Adipocyte (in vitro differentiated cells): ENCODE measurements at regions not wholly inside any gene's neighbourhood (a gene's known extent, or its start where the extent isn't known, plus 50 kb on each side); places are given as distances from the start of the nearest gene placed in this dataset.
A peak's percentile ranks its signal among the peaks of the same experiment; 100 is the strongest.

Experiments
- DNase-seq: peaks from one replicate; pipeline ENCODE4 v3.0.0-alpha.2; 2015; ENCODE audit warnings: low read depth
- H3K27me3 ChIP-seq: replicated peaks from 2 replicates; pipeline ENCODE4 v1.7.0; 2013; ENCODE audit warnings: mild to moderate bottlenecking, low read length, moderate library complexity; ENCODE audit not compliant: control insufficient read depth, insufficient read depth
- H3K36me3 ChIP-seq: 2 replicates; pipeline ENCODE4 v1.7.0; 2013; ENCODE audit warnings: low read length, mild to moderate bottlenecking, moderate library complexity; ENCODE audit not compliant: control insufficient read depth, insufficient read depth, severe bottlenecking
- H3K4me1 ChIP-seq: 2 replicates; pipeline ENCODE4 v1.7.0; 2013; ENCODE audit warnings: mild to moderate bottlenecking, low read length, moderate library complexity; ENCODE audit not compliant: control insufficient read depth, insufficient read depth
- H3K4me3 ChIP-seq: 2 replicates; pipeline ENCODE4 v1.7.0; 2013; ENCODE audit warnings: mild to moderate bottlenecking, low read length, moderate library complexity
- H3K9ac ChIP-seq: 2 replicates; pipeline ENCODE4 v1.7.0; 2013; ENCODE audit warnings: mild to moderate bottlenecking, low read length, moderate library complexity
- H3K9me3 ChIP-seq: 2 replicates; pipeline ENCODE4 v1.7.0; 2013; ENCODE audit warnings: mild to moderate bottlenecking, low read length, moderate library complexity; ENCODE audit not compliant: control insufficient read depth

DNA sequence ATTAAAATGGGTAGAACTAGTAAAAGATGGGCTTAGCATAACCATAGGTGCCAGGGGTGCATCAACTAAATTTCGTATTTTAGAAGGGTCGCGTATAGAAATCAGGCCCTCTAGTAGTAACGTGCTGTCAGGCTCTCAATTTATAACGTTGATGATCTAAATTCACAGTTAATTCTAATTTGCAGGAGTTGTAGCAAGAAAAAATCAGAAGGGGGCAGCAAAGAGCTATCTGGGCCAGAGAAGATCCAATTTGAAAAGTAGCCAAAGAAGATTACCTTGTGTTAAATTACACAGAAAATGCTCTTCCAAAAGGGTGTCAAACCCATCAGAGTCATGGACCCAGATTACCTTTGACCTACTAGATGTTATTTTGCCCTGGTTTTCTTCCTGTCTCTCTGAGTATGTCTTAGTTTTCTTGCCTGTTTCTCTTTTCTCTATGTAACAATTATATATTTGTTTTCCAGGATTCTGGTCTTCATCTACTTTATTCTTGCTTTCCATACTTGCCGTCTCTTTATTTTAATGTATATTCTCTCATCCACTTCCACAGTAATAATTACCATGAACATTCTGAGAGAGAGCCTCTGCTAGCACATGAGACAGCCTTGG is 1030.9 kb downstream of the AMY1C start:
- Histone ChIP-seq H3K36me3 (no peaks in the 10 kb centered on the region), H3K4me3 (no peak overlapping the region), H3K9ac (no peak overlapping the region), H3K9me3 (no peaks in the 10 kb centered on the region), H3K4me1 (no peaks in the 10 kb centered on the region), H3K27me3 (no peaks in the 10 kb centered on the region)
- peak; percentile 72 for DNase-seq

DNA sequence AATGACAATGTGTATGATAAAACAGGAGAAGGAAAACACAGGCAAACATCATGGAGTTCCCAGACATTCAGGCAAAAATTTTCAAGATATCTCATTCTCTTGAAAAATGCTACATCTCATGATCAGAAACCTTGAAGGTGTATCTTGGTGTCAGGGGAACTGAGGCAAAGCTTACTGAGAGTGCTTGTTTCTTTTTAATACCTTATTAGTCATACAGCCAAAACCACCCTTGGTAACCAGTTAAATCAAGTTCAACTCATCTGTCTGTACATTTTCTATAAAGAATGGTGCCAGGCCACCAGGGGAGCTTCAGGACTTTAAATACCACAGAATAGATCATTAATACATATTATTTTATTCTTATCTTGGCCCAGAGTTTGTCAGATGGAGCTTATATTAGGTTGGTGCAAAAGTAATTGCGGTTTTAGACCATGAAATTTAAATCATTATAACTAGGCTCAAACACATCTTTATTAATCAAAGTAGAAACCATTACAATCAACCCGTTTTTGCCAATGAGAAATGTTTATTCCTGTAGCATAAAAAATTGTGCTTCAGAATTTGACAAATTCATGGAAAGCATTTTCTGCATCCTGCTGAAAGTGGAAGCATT is 1036.0 kb downstream of the AMY1C start:
- no peaks in the 10 kb centered on the region for H3K9me3 ChIP-seq
- H3K4me3 ChIP-seq, result no peak overlapping the region
- H3K4me1 ChIP-seq, result no peaks in the 10 kb centered on the region
- DNase-seq, result no peak
- no peak overlapping the region for H3K9ac ChIP-seq
- H3K36me3 ChIP-seq, result no peaks in the 10 kb centered on the region
- no peaks in the 10 kb centered on the region for H3K27me3 ChIP-seq

DNA sequence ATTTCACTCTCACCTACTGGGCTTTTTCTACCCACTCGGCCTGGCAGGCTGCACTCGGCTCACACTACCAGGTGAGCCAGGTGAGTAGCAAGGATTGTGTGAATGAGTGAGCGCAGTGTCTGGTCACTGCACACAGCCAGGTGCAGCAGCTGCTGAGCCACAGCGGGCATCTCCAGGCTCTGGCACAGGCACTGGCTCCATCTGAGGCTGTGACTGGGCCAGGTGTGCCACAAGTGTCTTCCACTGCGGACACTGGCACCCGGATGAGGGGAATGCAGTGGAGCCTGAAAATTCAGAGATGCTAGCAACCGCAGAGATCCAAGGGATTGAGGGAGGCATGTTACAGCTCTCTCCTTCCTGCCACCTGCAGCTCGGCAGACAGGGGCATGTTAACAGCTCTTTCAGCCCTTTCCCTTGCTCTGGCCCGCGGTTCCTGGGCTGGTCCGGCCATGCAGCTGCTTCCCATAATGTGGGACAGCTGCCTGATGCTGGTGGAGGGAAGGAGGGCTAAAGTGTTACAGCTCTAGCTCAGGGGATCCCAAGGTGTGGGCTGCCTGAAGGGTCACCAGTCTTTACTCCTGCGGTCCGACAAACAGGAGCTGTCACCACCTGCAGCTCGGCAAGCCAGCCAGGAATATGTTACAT is 1038.3 kb downstream of the AMY1C start:
- H3K27me3 ChIP-seq, result no peaks in the 10 kb centered on the region
- no peak for DNase-seq
- no peaks in the 10 kb centered on the region for H3K36me3 ChIP-seq

DNA sequence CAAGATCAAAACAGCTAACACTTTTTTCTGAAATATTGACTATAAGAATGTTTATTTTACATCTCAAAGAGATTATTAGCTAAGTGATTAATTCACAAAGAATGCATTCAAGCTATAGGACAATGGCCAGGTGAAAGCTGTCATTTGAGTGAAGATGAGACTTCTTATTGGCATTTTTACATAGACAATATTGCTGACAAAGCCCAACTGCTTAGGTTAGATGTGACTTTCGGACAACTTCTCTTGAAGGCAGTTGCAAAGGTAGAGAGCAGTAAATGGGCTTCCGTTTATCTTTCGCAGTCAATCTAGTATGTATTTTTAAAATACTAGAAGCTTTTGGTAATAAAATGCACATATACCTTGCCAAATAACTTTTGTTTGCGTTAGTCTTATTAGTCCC is 1041.3 kb downstream of the AMY1C start:
- H3K4me1 ChIP-seq, result no peaks in the 10 kb centered on the region
- no peak for DNase-seq
- no peaks in the 10 kb centered on the region for H3K27me3 ChIP-seq
- no peak overlapping the region for H3K4me3 ChIP-seq
- H3K36me3 ChIP-seq, result no peaks in the 10 kb centered on the region
- H3K9me3 ChIP-seq, result no peaks in the 10 kb centered on the region
- no peak overlapping the region for H3K9ac ChIP-seq

More for the DNA sequence above, 1038.3 kb downstream of the AMY1C start:
- H3K9me3 ChIP-seq, result no peaks in the 10 kb centered on the region
- no peaks in the 10 kb centered on the region for H3K4me1 ChIP-seq
- H3K4me3 ChIP-seq, result no peak overlapping the region
- no peak overlapping the region for H3K9ac ChIP-seq

DNA sequence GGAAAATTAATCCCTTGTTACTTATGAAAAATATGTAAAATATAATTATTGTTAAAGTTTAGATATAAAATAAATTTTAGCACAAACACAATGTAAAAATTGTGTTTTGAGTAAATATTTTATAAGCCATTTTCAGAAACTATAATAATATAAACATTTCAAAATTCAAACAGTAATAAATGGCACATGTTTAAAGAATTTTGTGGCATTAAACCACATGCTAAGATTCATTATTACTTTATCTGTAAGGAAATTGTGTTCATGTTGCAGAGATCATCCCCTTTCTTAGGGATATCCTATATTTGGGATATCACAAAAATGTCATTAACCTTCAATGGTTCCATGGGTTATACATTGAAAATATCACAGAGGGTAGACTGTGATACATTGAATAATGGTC is 1044.3 kb downstream of the AMY1C start:
- Histone ChIP-seq H3K4me3 (no peak overlapping the region), H3K4me1 (no peaks in the 10 kb centered on the region), H3K36me3 (no peaks in the 10 kb centered on the region), H3K27me3 (no peaks in the 10 kb centered on the region), H3K9me3 (no peaks in the 10 kb centered on the region), H3K9ac (no peak overlapping the region)
- DNase-seq, result no peak

DNA sequence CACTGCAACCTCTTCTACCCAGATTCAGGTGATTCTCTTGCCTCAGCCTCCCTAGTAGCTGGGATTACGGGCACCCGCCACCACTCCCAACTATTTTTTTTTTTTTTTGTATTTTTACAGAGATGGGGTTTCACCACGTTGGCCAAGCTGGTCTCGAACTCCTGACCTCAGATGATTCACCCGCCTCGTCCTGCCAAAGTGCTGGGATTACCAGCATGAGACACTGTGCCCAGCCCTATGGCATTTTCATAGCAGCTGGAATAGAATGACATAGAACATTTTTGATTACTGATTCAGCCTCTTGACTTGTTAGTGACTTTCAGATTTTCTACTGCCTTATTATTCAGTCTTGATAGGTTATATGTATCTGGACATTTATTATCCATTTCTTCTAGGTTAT is 1046.2 kb downstream of the AMY1C start:
- DNase-seq, result no peak
- Histone ChIP-seq H3K36me3 (no peaks in the 10 kb centered on the region), H3K4me3 (no peak overlapping the region), H3K27me3 (no peaks in the 10 kb centered on the region), H3K9ac (no peak overlapping the region), H3K9me3 (no peaks in the 10 kb centered on the region), H3K4me1 (no peaks in the 10 kb centered on the region)

DNA sequence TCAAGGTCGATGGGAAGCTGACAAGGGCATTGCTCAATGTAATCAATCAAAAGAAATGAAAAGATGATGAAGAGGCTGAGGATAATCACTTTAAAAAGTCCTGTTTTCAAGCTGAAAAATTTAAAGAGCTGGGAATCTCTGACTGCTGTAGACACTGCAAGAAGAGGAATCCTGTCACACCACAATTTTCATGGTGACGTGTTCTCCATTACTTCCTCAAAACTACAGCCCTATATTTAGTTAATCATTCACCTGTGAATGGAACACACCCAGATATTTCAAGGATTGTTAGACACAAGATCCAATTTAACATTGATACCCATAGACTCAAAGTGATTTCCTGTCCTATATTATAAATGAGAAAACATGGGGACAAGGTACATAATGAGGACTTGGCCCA is 1048.3 kb downstream of the AMY1C start:
- Histone ChIP-seq H3K9me3 (no peaks in the 10 kb centered on the region), H3K9ac (no peak overlapping the region), H3K4me1 (no peaks in the 10 kb centered on the region), H3K27me3 (no peaks in the 10 kb centered on the region), H3K4me3 (no peak overlapping the region), H3K36me3 (no peaks in the 10 kb centered on the region)
- no peak for DNase-seq

DNA sequence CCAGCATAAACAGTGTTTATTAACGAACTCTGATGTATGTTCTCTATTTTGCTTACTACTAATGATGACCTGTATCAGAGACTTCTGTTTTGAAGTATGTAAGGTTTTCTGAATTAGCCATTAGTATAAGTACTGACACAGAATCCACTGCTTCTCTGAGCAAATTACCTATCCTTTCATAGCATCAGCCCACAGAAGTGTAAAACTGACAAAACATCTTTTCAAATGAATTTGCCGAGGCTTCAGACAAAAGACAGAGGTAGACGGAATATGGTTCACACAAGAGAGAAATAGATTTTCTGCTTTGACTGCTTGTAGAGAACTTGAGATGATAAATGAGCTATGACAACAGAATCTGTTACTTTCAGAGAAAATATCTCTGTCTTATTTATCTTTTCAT is 1051.6 kb downstream of the AMY1C start:
- no peak overlapping the region for H3K9ac ChIP-seq
- no peaks in the 10 kb centered on the region for H3K9me3 ChIP-seq
- no peak overlapping the region for H3K4me3 ChIP-seq
- H3K27me3 ChIP-seq, result no peaks in the 10 kb centered on the region
- no peak for DNase-seq
- H3K36me3 ChIP-seq, result no peaks in the 10 kb centered on the region
- H3K4me1 ChIP-seq, result no peaks in the 10 kb centered on the region

DNA sequence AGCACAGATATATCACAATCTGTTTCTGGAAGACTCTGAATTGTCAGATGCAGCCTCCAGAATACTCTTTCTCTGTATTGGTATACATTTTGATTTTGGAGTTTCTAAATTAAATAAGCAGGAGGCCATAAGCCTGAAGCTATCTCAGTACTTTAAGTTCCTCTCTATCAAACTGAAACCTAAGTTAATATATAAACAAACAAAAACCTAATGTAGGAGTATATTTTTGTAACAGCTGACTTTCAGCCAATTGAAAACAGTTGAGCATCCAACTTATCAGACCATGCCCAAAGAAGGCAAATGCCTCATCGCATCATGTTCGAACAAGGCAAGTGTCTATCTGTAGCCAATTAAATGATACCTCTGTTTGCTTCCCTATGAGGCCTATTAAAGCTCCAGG is 1054.4 kb downstream of the AMY1C start:
- Histone ChIP-seq H3K4me3 (no peak overlapping the region), H3K36me3 (no peaks in the 10 kb centered on the region), H3K4me1 (no peaks in the 10 kb centered on the region), H3K9ac (no peak overlapping the region), H3K27me3 (no peaks in the 10 kb centered on the region), H3K9me3 (no peaks in the 10 kb centered on the region)
- no peak for DNase-seq

DNA sequence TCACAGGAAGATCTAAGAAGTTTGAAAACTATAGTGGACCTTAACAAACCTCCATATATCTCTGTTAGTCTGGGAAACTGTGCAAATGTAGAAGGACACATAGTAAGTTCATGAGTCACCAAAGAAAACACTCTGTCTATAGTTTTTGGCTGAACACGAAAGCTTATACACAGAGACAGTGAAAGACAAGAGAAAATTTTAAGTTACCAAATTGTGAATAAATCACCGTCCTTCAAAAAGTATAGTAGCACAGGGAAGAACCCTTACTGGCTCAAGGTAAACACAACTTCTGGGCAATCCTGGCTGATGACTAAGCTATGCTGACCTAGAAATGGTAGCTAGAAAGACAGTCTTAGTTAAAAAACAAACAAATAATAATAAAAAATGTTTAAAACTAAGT is 1057.9 kb downstream of the AMY1C start:
- no peaks in the 10 kb centered on the region for H3K36me3 ChIP-seq
- H3K4me1 ChIP-seq, result no peaks in the 10 kb centered on the region
- H3K9ac ChIP-seq, result no peak overlapping the region
- no peak overlapping the region for H3K4me3 ChIP-seq
- DNase-seq, result peak; percentile 17
- H3K27me3 ChIP-seq, result no peaks in the 10 kb centered on the region
- H3K9me3 ChIP-seq, result no peaks in the 10 kb centered on the region

DNA sequence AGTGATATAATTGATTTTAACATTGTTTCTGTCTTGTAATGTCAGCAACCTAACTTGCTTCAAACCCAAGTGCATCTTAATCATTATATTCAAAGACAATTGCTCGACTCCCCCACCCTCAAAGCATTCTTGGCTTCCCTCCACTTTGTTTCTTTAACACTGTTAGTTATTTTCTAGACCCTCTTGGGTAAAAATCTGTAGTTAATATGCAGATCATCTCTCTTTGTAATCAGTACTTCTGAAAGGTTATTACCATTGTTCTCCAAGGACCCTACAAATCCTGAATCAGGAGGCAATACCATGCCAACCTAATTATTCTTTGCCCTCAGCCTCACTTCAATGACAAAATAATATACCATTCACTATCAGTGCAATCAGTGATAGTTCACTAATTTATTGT is 1075.7 kb downstream of the AMY1C start:
- Histone ChIP-seq H3K36me3 (no peaks in the 10 kb centered on the region), H3K27me3 (no peaks in the 10 kb centered on the region), H3K4me3 (no peak overlapping the region), H3K9me3 (no peaks in the 10 kb centered on the region), H3K9ac (no peak overlapping the region), H3K4me1 (no peaks in the 10 kb centered on the region)
- no peak for DNase-seq
